Sigmoid colon (tissue), 4 donors: ENCODE measurements at regions not wholly inside any gene's neighbourhood (a gene's known extent, or its start where the extent isn't known, plus 50 kb on each side); places are given as distances from the start of the nearest gene placed in this dataset.

ENCODE experiments used
- CTCF ChIP-seq, 4 experiments: fragments of 450-650 bp in 3 of 4; fragments of 200-600 bp in 1 of 4; IDR thresholded peaks; one replicate each; pipeline ENCODE4 v1.5.1; 2016 to 2019; ENCODE audit warnings: antibody characterized with exemption in 4 of 4, mild to moderate bottlenecking in 3 of 4, moderate library complexity in 2 of 4
- POLR2AphosphoS5 ChIP-seq, 4 donors: sonication (generic); formaldehyde crosslinking; IDR thresholded peaks; one replicate each; pipeline ENCODE4 v1.6.1; 2017; ENCODE audit warnings: antibody characterized with exemption in 4 of 4

- TF ChIP-seq CTCF (IDR thresholded peaks at IDR 0.05): no peak
- TF ChIP-seq POLR2AphosphoS5 (IDR thresholded peaks at IDR 0.05): no peak
Measured at GRCh38 chr14:45904314-45904713, 651.3 kb upstream of the MIS18BP1 start.
